MCF 10A (cell line): ENCODE measurements at regions not wholly inside any gene's neighbourhood (a gene's known extent, or its start where the extent isn't known, plus 50 kb on each side); places are given as distances from the start of the nearest gene placed in this dataset.
A peak's percentile ranks its signal among the peaks of the same experiment; 100 is the strongest.

ENCODE experiments used
- BruUV-seq: library from RNA; stranded (reverse); fragments of 400-500 nt; replicated peaks from 2 replicates; lab custom pipeline; 2021; lab: Mats Ljungman, UMichigan
- CTCF ChIA-PET: fragments of 300-600 bp; sonication (Branson Sonifier 250); formaldehyde crosslinking; extraction: SDS; loops from one replicate; lab custom pipeline; 2021; ENCODE audit warnings: antibody characterized with exemption, inconsistent platforms; lab: Yijun Ruan, JAX
- POLR2A ChIA-PET: fragments of 300-600, 350-650 bp; sonication (Branson Sonifier 250); formaldehyde crosslinking; extraction: SDS; loops from one replicate; lab custom pipeline; 2020; ENCODE audit warnings: antibody characterized with exemption, inconsistent platforms; lab: Yijun Ruan, JAX
- DNase-seq: peaks from one replicate; pipeline ENCODE4 v3.0.0-alpha.2; 2018; ENCODE audit not compliant: unreplicated experiment
- H3K27ac Mint-ChIP-seq: one replicate; pipeline ENCODE4 v1.8.0; 2022; ENCODE audit warnings: mild to moderate bottlenecking, low read depth, mixed read lengths; ENCODE audit not compliant: unreplicated experiment
- H3K27me3 Mint-ChIP-seq: one replicate; pipeline ENCODE4 v1.8.0; 2022; ENCODE audit warnings: mixed read lengths; ENCODE audit not compliant: insufficient read depth, unreplicated experiment
- H3K36me3 Mint-ChIP-seq: one replicate; pipeline ENCODE4 v1.8.0; 2022; ENCODE audit warnings: mild to moderate bottlenecking, moderate library complexity, mixed read lengths; ENCODE audit not compliant: insufficient read depth, unreplicated experiment
- H3K4me1 Mint-ChIP-seq: one replicate; pipeline ENCODE4 v1.8.0; 2022; ENCODE audit warnings: mixed read lengths; ENCODE audit not compliant: insufficient read depth, unreplicated experiment
- H3K4me3 Mint-ChIP-seq: one replicate; pipeline ENCODE4 v1.8.0; 2022; ENCODE audit warnings: mild to moderate bottlenecking, moderate library complexity, mixed read lengths; ENCODE audit not compliant: unreplicated experiment
- H3K9me3 Mint-ChIP-seq: one replicate; pipeline ENCODE4 v1.8.0; 2022; ENCODE audit warnings: mixed read lengths; ENCODE audit not compliant: unreplicated experiment
- CTCF ChIP-seq: fragments of 200-600 bp; IDR thresholded peaks from one replicate; pipeline ENCODE4 v1.8.0; 2022; ENCODE audit warnings: antibody characterized with exemption, mild to moderate bottlenecking; ENCODE audit not compliant: unreplicated experiment
- intact Hi-C: fragments of 100-400 bp; cut with micrococcal nuclease; formaldehyde crosslinking; loops from 2 replicates; pipeline ENCODE4 v1.14.1; 2022

- intact Hi-C loops = no loop called here
- H3K27ac Mint-ChIP-seq = no peak overlapping the region
- POLR2A ChIA-PET = no interaction called here
- H3K4me1 Mint-ChIP-seq = peaks cover 8% of the 10 kb centered on the region
- H3K36me3 Mint-ChIP-seq = no peaks in the 10 kb centered on the region
- CTCF ChIA-PET = no interaction called here
- no peaks in the 10 kb centered on the region for H3K9me3 Mint-ChIP-seq
- BruUV-seq = no TSS peak
- DNase-seq = no peak
- no peak for TF ChIP-seq CTCF
- H3K27me3 Mint-ChIP-seq = no peaks in the 10 kb centered on the region
- no peak overlapping the region for H3K4me3 Mint-ChIP-seq
These were observed 108.6 kb upstream of the CDYL start for GRCh38 chr6:4667591-4667990.

GRCh38 chr6:4666886-4667513 lies 109.2 kb upstream of the CDYL start:
- POLR2A ChIA-PET = interaction anchor here (0.6 kb wide), 2 partner anchors 319 to 398 kb away, joined by 3 to 4 read pairs; no protein-coding TSS in a partner anchor
- Mint-ChIP-seq H3K36me3 (no peaks in the 10 kb centered on the region), H3K4me3 (no peak overlapping the region), H3K27me3 (no peaks in the 10 kb centered on the region), H3K27ac (no peak overlapping the region), H3K9me3 (no peaks in the 10 kb centered on the region), H3K4me1 (peaks cover 8% of the 10 kb centered on the region)
- no peak for TF ChIP-seq CTCF
- CTCF ChIA-PET = no interaction called here
- no peak for DNase-seq
- intact Hi-C loops = no loop called here
- no TSS peak for BruUV-seq

GRCh38 chr6:4665489-4666417 lies 110.5 kb upstream of the CDYL start:
- Mint-ChIP-seq H3K27me3 (no peaks in the 10 kb centered on the region), H3K4me3 (no peak overlapping the region), H3K4me1 (peaks cover 8% of the 10 kb centered on the region), H3K9me3 (no peaks in the 10 kb centered on the region), H3K27ac (no peak overlapping the region), H3K36me3 (no peaks in the 10 kb centered on the region)
- peak; percentile 40 for DNase-seq
- POLR2A ChIA-PET = interaction anchor here (0.6 to 0.9 kb wide), 7 partner anchors 9 to 1947 kb away, joined by 3 read pairs; no protein-coding TSS in a partner anchor
- no TSS peak for BruUV-seq
- intact Hi-C loops = no loop called here
- TF ChIP-seq CTCF = no peak
- CTCF ChIA-PET = interaction anchor here (0.7 kb wide), 1 partner anchor 14 kb away, joined by 3 read pairs; no protein-coding TSS in a partner anchor

- H3K4me3 Mint-ChIP-seq = no peak overlapping the region
- BruUV-seq = no TSS peak
- no peaks in the 10 kb centered on the region for H3K9me3 Mint-ChIP-seq
- intact Hi-C loops = no loop called here
- H3K4me1 Mint-ChIP-seq = peaks cover 8% of the 10 kb centered on the region
- H3K36me3 Mint-ChIP-seq = no peaks in the 10 kb centered on the region
- ChIA-PET CTCF (no interaction called here), POLR2A (interaction anchor here (0.7 kb wide), 1 partner anchor 254 kb away, joined by 3 read pairs; no protein-coding TSS in a partner anchor)
- H3K27me3 Mint-ChIP-seq = no peaks in the 10 kb centered on the region
- no peak overlapping the region for H3K27ac Mint-ChIP-seq
- DNase-seq = no peak
- no peak for TF ChIP-seq CTCF
These were observed 111.3 kb upstream of the CDYL start for GRCh38 chr6:4664911-4665310.
